Adrenal gland (tissue), 9 donors: ENCODE measurements at regions not wholly inside any gene's neighbourhood (a gene's known extent, or its start where the extent isn't known, plus 50 kb on each side); places are given as distances from the start of the nearest gene placed in this dataset.

ENCODE experiments used
- DNase-seq, 7 donors: peaks; one replicate each; pipeline ENCODE4 v3.0.0-alpha.2; 2019 to 2020
- H3K27ac ChIP-seq, 5 donors: fragments of 200-600 bp; sonication (generic) in 4 of 5; 1 replicate in 3 of 5; 2 replicates in 2 of 5; pipeline versions ENCODE4 v1.5.1 to v1.8.0; 2016 to 2020; ENCODE audit warnings: mild to moderate bottlenecking in 1 of 5
- H3K27me3 ChIP-seq: fragments of 200-600 bp; 2 replicates; pipeline ENCODE4 v1.8.0; 2021
- H3K36me3 ChIP-seq, 2 donors: fragments of 200-600 bp; replicated peaks in 1 of 2; 1 replicate in 1 of 2; 2 replicates in 1 of 2; pipeline versions ENCODE4 v1.5.1 to v1.8.0; 2018 to 2022
- H3K4me1 ChIP-seq, 2 donors: fragments of 200-600 bp; replicated peaks in 1 of 2; 1 replicate in 1 of 2; 2 replicates in 1 of 2; pipeline versions ENCODE4 v1.5.1 to v1.8.0; 2018 to 2021
- H3K4me3 ChIP-seq, 4 donors: fragments of 200-600 bp; sonication (generic) in 3 of 4; one replicate each; pipeline ENCODE4 v1.5.1; 2016 to 2018
- H3K9me3 ChIP-seq, 3 donors: fragments of 200-600 bp; sonication (generic) in 1 of 3; replicated peaks in 1 of 3; 1 replicate in 2 of 3; 2 replicates in 1 of 3; pipeline versions ENCODE4 v1.5.1 to v1.8.0; 2016 to 2021
- POLR2A ChIP-seq, 2 donors: fragments of 450-650 bp; IDR thresholded peaks; one replicate each; pipeline ENCODE4 v1.6.1; 2017; ENCODE audit warnings: antibody characterized with exemption in 2 of 2, mild to moderate bottlenecking in 2 of 2, moderate library complexity in 1 of 2
- WGBS, 4 donors: extraction: QIAGEN DNeasy Blood & Tissue Kit in 2 of 4; methylation state at CpG; one replicate each; pipeline versions ENCODE4 v1.1.5 to v1.1.7; 2013 to 2017; 5-methylcytosine and 5-hydroxymethylcytosine counted together
- intact Hi-C, 2 donors: fragments of 100-400 bp; cut with DNase I; formaldehyde crosslinking; loops; one replicate each; pipeline versions ENCODE4 v1.14.1 to v1.15.0; 2022 to 2023
- TF ChIP-seq, protein P1 (sequence below), 6 experiments: fragments of 450-650 bp in 4 of 6; fragments of 200-600 bp in 2 of 6; sonication (generic) in 1 of 6; IDR thresholded peaks; 1 replicate in 5 of 6; 2 replicates in 1 of 6; pipeline versions ENCODE4 v1.5.1 to v1.8.0; 2016 to 2021; ENCODE audit warnings: antibody characterized with exemption in 6 of 6, mild to moderate bottlenecking in 2 of 6, moderate library complexity in 1 of 6
- donor health status: healthy with polysubstance abuse.
- donor health status: Bipolar disorder and iron deficiency.
- donor health status: DM: yes; HTN: yes; CAD: no.
- donor health status: DM: no; HTN: no; CAD: no.
- donor health status: DM: no; HTN: no; CAD: no.

DNA sequence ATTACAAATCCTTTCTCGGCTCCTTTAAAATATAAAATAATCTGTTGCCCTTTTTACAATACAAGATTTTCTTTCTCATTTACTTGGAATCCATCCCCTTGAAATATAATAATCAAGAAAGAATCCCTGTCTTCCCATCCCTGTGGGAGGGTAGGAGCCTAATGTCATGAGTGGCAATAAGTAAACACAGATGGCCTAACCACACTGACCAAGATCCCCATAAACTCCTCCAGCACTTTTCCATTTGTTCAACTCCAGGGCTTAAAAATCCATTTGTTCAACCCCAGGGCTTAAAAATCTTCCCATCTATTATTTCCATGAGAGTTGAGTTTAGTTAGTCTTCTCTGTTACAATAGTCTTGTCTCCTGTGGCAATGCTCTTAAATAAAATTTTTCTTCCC lies 297.6 kb downstream of the CDH7 start:
- H3K27me3 ChIP-seq, result no peaks in the 10 kb centered on the region
- no peak overlapping the region for H3K4me3 ChIP-seq
- intact Hi-C loops, result no loop called here
- H3K9me3 ChIP-seq, result no peaks in the 10 kb centered on the region
- WGBS, 4 donors, result 60 to 85% (median 74%) methylated on average over 1 of the region's 1 CpG
- no peaks in the 10 kb centered on the region for H3K36me3 ChIP-seq
- no peak overlapping the region for H3K27ac ChIP-seq
- DNase-seq, result no peak
- no peaks in the 10 kb centered on the region for H3K4me1 ChIP-seq
- TF ChIP-seq, protein P1, sequence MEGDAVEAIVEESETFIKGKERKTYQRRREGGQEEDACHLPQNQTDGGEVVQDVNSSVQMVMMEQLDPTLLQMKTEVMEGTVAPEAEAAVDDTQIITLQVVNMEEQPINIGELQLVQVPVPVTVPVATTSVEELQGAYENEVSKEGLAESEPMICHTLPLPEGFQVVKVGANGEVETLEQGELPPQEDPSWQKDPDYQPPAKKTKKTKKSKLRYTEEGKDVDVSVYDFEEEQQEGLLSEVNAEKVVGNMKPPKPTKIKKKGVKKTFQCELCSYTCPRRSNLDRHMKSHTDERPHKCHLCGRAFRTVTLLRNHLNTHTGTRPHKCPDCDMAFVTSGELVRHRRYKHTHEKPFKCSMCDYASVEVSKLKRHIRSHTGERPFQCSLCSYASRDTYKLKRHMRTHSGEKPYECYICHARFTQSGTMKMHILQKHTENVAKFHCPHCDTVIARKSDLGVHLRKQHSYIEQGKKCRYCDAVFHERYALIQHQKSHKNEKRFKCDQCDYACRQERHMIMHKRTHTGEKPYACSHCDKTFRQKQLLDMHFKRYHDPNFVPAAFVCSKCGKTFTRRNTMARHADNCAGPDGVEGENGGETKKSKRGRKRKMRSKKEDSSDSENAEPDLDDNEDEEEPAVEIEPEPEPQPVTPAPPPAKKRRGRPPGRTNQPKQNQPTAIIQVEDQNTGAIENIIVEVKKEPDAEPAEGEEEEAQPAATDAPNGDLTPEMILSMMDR (IDR thresholded peaks at IDR 0.05), result no peak
- no peak for TF ChIP-seq POLR2A (IDR thresholded peaks at IDR 0.05)

DNA sequence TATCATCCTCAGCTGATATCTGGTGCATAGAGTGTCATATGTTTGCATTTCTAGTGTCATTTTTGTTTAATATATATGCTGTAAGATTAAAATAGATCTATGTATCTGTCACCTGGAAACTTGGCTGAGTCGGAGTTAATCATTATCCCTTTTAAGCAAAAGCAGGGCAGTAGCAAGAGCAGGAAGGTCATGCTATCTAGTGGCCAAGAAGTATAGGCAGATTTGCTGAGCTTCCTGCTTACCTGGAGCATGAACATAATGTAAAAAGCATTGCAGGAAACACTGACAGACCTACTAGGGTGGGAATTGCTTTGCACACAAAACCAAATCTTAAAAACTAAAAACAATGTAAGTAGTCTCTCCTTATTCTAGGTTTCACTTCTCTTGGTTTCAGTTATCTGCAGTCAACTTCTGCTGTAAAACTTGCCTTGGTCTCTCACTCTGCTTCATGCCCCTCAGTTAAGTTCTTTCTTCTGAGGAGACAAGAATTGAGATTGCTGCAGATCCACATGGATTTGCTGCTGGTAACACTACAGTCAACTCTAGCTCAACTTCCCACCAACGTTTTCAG lies 295.3 kb downstream of the CDH7 start:
- Histone ChIP-seq H3K27me3 (no peaks in the 10 kb centered on the region), H3K4me3 (no peak overlapping the region), H3K4me1 (no peaks in the 10 kb centered on the region), H3K9me3 (no peaks in the 10 kb centered on the region), H3K27ac (no peak overlapping the region), H3K36me3 (no peaks in the 10 kb centered on the region)
- WGBS, 4 donors, result 27 to 48% (median 42%) methylated on average over 2 of the region's 2 CpGs
- intact Hi-C loops, result no loop called here
- DNase-seq, result no peak
- TF ChIP-seq, protein P1 (IDR thresholded peaks at IDR 0.05), result no peak

DNA sequence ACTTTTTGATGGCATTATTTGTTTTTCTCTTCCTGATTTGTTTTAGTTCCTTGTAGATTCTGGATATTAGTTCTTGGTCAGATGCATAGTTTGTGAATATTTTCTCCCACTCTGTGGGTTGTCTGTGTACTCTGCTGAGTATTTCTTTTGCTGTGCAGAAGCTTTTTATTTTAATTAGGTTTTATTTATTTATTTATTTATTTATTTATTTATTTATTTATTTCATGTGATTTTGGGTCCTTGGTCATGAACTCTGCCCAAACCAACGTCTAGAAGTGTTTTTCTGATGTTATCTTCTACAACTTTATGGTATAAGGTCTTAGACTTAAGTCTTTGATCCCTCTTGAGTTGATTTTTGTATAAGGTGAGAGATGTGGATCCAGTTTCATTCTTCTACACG lies 292.2 kb downstream of the CDH7 start:
- Histone ChIP-seq H3K27ac (no peak overlapping the region), H3K27me3 (no peaks in the 10 kb centered on the region), H3K4me3 (no peak overlapping the region), H3K9me3 (no peaks in the 10 kb centered on the region), H3K4me1 (no peaks in the 10 kb centered on the region), H3K36me3 (no peaks in the 10 kb centered on the region)
- 19 to 45% (median 33%) methylated on average over 2 of the region's 2 CpGs for WGBS, 4 donors
- no peak for DNase-seq
- intact Hi-C loops, result no loop called here
- TF ChIP-seq POLR2A (IDR thresholded peaks at IDR 0.05), result no peak
- TF ChIP-seq, protein P1 (IDR thresholded peaks at IDR 0.05), result no peak

DNA sequence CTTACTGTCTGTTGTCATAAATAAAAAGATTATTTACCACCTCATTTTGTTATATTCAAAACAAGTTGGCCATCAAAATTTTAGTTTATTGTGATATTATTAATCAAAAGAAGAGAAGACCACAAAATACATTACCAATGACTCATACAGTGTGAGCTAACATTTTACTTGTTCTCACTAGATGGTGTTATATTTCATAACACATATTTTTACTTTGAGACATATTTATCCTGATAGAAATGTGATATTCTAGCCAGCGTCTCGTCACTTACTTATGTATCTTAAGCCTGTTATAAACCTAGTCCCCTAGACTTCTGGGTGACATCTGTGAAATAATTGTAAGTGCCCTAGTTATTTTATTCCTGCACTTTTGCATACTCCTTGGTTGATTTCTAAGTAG lies 263.2 kb downstream of the CDH7 start:
- intact Hi-C loops, result no loop called here
- Histone ChIP-seq H3K36me3 (no peaks in the 10 kb centered on the region), H3K4me3 (no peak overlapping the region), H3K4me1 (no peaks in the 10 kb centered on the region), H3K27ac (no peak overlapping the region), H3K27me3 (no peaks in the 10 kb centered on the region), H3K9me3 (no peaks in the 10 kb centered on the region)
- DNase-seq, result no peak
- 49 to 70% (median 66%) methylated on average over 2 of the region's 2 CpGs for WGBS, 4 donors
- TF ChIP-seq POLR2A (IDR thresholded peaks at IDR 0.05), result no peak
- TF ChIP-seq, protein P1 (IDR thresholded peaks at IDR 0.05), result no peak
